Mesenchymal stem cell (in vitro differentiated cells and primary cell): ENCODE measurements at regions not wholly inside any gene's neighbourhood (a gene's known extent, or its start where the extent isn't known, plus 50 kb on each side); places are given as distances from the start of the nearest gene placed in this dataset.

Source experiments
- DNase-seq: peaks from one replicate; pipeline ENCODE4 v3.0.0-alpha.2; 2013
- H2AFZ ChIP-seq: one replicate; pipeline ENCODE4 v1.6.1; 2013; ENCODE audit warnings: low read depth, mild to moderate bottlenecking, control low read depth, inconsistent platforms, low read length, moderate library complexity
- H2AK5ac ChIP-seq: 2 replicates; pipeline ENCODE4 v1.6.1; 2013; ENCODE audit warnings: low read length, moderate library complexity, mild to moderate bottlenecking, inconsistent platforms; ENCODE audit not compliant: severe bottlenecking
- H2BK120ac ChIP-seq: one replicate; pipeline ENCODE4 v1.6.1; 2013; ENCODE audit warnings: low read depth, mild to moderate bottlenecking, inconsistent platforms, low read length, moderate library complexity
- H2BK12ac ChIP-seq, 2 experiments: one replicate each; pipeline ENCODE4 v1.6.1; 2013; ENCODE audit warnings: inconsistent platforms in 2 of 2, low read length in 2 of 2, mild to moderate bottlenecking in 2 of 2, moderate library complexity in 2 of 2, control low read depth in 1 of 2
- H2BK15ac ChIP-seq: one replicate; pipeline ENCODE4 v1.6.1; 2013; ENCODE audit warnings: mild to moderate bottlenecking, low read depth, inconsistent platforms; ENCODE audit not compliant: poor library complexity, severe bottlenecking
- H2BK5ac ChIP-seq: 2 replicates; pipeline ENCODE4 v1.6.1; 2013; ENCODE audit warnings: low read depth, mild to moderate bottlenecking, low read length, control low read depth, inconsistent platforms; ENCODE audit not compliant: poor library complexity, severe bottlenecking
- H3K14ac ChIP-seq, 2 experiments: one replicate each; pipeline ENCODE4 v1.6.1; 2013; ENCODE audit warnings: inconsistent platforms in 2 of 2, low read length in 2 of 2, control low read depth in 1 of 2, mild to moderate bottlenecking in 1 of 2, moderate library complexity in 1 of 2
- H3K18ac ChIP-seq, 2 experiments: one replicate each; pipeline ENCODE4 v1.6.1; 2013; ENCODE audit warnings: inconsistent platforms in 2 of 2, low read length in 2 of 2, control low read depth in 1 of 2, low read depth in 1 of 2, mild to moderate bottlenecking in 1 of 2
- H3K23ac ChIP-seq, 2 experiments: one replicate each; pipeline ENCODE4 v1.6.1; 2013; ENCODE audit warnings: inconsistent platforms in 2 of 2, low read length in 2 of 2, mild to moderate bottlenecking in 2 of 2, moderate library complexity in 2 of 2, control low read depth in 1 of 2
- H3K27ac ChIP-seq: 2 replicates; pipeline ENCODE4 v1.5.1; 2013; ENCODE audit warnings: mild to moderate bottlenecking, moderate library complexity, low read length, control low read depth, inconsistent platforms; ENCODE audit not compliant: poor library complexity, severe bottlenecking
- H3K27me3 ChIP-seq, 2 experiments: 2 replicates each; pipeline versions ENCODE4 v1.6.1 to v1.7.0; 2013; ENCODE audit warnings: low read length in 2 of 2, mild to moderate bottlenecking in 2 of 2, moderate library complexity in 2 of 2, control low read depth in 1 of 2, inconsistent platforms in 1 of 2; ENCODE audit not compliant: control insufficient read depth in 1 of 2, insufficient read depth in 1 of 2
- H3K36me3 ChIP-seq, 2 experiments: 2 replicates each; pipeline versions ENCODE4 v1.6.1 to v1.7.0; 2013; ENCODE audit warnings: low read length in 2 of 2, control low read depth in 1 of 2, inconsistent platforms in 1 of 2, low read depth in 1 of 2, mild to moderate bottlenecking in 1 of 2; ENCODE audit not compliant: insufficient read depth in 2 of 2, control insufficient read depth in 1 of 2
- H3K4ac ChIP-seq, 2 experiments: one replicate each; pipeline ENCODE4 v1.6.1; 2013; ENCODE audit warnings: inconsistent platforms in 2 of 2, low read length in 2 of 2, mild to moderate bottlenecking in 2 of 2, moderate library complexity in 2 of 2, control low read depth in 1 of 2, low read depth in 1 of 2
- H3K4me1 ChIP-seq: 2 replicates; pipeline ENCODE4 v1.6.1; 2013; ENCODE audit warnings: low read depth, low read length, control low read depth; ENCODE audit not compliant: control insufficient read depth, insufficient read depth
- H3K4me2 ChIP-seq: 2 replicates; pipeline ENCODE4 v1.6.1; 2013; ENCODE audit warnings: low read length, mild to moderate bottlenecking, inconsistent platforms; ENCODE audit not compliant: poor library complexity, severe bottlenecking
- H3K4me3 ChIP-seq, 2 experiments: 2 replicates each; pipeline versions ENCODE4 v1.5.1 to v1.7.0; 2013; ENCODE audit warnings: low read length in 2 of 2, mild to moderate bottlenecking in 2 of 2, control low read depth in 1 of 2, low read depth in 1 of 2; ENCODE audit not compliant: insufficient read depth in 1 of 2
- H3K79me1 ChIP-seq: replicated peaks from 2 replicates; pipeline ENCODE4 v1.6.1; 2013; ENCODE audit warnings: mild to moderate bottlenecking, control low read depth, low read length, inconsistent platforms; ENCODE audit not compliant: poor library complexity, severe bottlenecking
- H3K9ac ChIP-seq: 2 replicates; pipeline ENCODE4 v1.7.0; 2013; ENCODE audit warnings: mild to moderate bottlenecking, low read length, moderate library complexity
- H3K9me3 ChIP-seq: 2 replicates; pipeline ENCODE4 v1.7.0; 2013; ENCODE audit warnings: mild to moderate bottlenecking, low read length; ENCODE audit not compliant: control insufficient read depth
- H4K8ac ChIP-seq: one replicate; pipeline ENCODE4 v1.6.1; 2013; ENCODE audit warnings: inconsistent platforms, mild to moderate bottlenecking, low read length, moderate library complexity
- H4K91ac ChIP-seq: one replicate; pipeline ENCODE4 v1.6.1; 2013; ENCODE audit warnings: mild to moderate bottlenecking, low read length, inconsistent platforms
- WGBS: methylation state at CpG from one replicate; pipeline ENCODE4 v1.1.7; 2013; ENCODE audit warnings: mixed read lengths; 5-methylcytosine and 5-hydroxymethylcytosine counted together

DNA sequence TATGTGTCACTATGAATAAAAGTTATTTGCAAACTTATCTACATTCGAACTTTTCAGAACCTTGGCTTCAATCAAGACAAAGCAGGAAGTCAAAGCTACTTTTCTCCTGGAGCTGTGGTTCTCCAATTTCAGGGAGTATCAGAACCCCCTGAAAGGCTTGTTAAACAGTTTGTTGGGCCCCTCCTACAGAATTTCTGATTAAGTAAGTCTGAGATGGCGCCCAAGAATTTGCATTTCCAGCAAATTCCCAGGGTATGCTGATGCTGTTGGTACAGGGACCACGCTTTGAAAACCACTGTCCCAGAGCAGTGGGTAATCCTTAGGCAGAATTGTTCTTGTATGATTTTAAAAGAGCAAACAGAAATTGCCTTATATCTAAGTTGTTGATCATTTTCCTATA lies 189.9 kb upstream of the KCNG1 start:
- Histone ChIP-seq H2BK120ac (no peak overlapping the region), H3K4me1 (no peaks in the 10 kb centered on the region), H3K23ac (no peak overlapping the region), H3K4ac (no peak overlapping the region), H2AK5ac (no peak overlapping the region), H2BK12ac (no peak overlapping the region), H4K8ac (no peak overlapping the region), H3K27ac (no peak overlapping the region), H3K9me3 (peaks cover 13% of the 10 kb centered on the region), H3K4me3 (no peak overlapping the region), H4K91ac (no peak overlapping the region), H3K36me3 (no peaks in the 10 kb centered on the region), H3K9ac (no peak overlapping the region), H2AFZ (no peak overlapping the region), H2BK15ac (no peak overlapping the region), H3K79me1 (no peaks in the 10 kb centered on the region), H3K18ac (no peak overlapping the region), H3K4me2 (no peak overlapping the region), H3K14ac (no peak overlapping the region), H3K27me3 (peaks cover 53 to 76% of the 10 kb centered on the region in 2 experiments), H2BK5ac (no peak overlapping the region)
- no peak for DNase-seq
- 84% methylated on average over 3 of the region's 3 CpGs for WGBS

DNA sequence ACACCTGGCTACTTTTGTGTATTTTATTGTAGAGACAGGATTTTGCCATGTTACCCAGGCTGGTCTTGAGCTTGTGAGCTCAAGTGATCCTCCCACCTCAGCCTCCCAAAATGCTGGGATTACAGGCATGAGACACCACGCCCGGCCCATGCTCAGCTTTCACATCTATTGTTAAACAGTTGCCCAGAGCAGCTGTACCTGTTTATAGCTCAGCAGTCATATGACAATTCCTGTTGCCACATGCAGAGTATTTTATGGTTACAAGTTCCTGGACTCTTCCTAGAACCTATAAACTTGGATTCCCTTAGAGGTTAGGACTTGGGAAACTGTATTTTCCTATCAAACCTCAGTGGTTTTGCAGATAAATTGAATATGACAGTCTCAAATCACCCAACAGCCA lies 188.3 kb upstream of the KCNG1 start:
- H2BK120ac ChIP-seq, result no peak overlapping the region
- no peak overlapping the region for H3K18ac ChIP-seq
- H2BK12ac ChIP-seq, result no peak overlapping the region

DNA sequence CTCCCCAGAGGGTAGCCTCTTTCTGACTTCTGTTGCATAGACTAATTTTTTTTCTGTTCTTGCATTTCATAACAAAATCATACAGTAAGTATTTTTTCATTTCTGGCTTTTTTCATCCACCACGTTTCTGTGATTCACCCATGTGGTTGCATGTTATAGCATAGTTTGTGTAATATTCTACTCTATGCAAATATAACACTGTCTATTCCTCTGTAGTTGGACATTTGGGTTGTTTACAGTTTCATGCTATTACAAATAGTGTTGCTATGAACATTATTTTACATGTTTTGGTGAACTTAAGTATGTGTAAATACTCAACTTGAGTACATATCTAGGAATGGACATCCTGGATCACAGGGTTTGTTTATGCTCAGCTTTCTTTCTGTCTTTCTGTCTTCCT lies 187.2 kb upstream of the KCNG1 start:
- Histone ChIP-seq H2AK5ac (no peak overlapping the region), H3K9ac (no peak overlapping the region), H2BK120ac (no peak overlapping the region), H4K91ac (no peak overlapping the region), H2AFZ (no peak overlapping the region), H3K79me1 (no peaks in the 10 kb centered on the region), H3K4me1 (no peaks in the 10 kb centered on the region), H3K9me3 (no peaks in the 10 kb centered on the region), H3K4me3 (no peak overlapping the region), H3K23ac (no peak overlapping the region), H4K8ac (no peak overlapping the region), H3K4ac (no peak overlapping the region), H2BK5ac (no peak overlapping the region), H3K36me3 (no peaks in the 10 kb centered on the region), H3K18ac (no peak overlapping the region), H2BK15ac (no peak overlapping the region), H3K27ac (no peak overlapping the region), H2BK12ac (no peak overlapping the region), H3K27me3 (peaks cover 42 to 54% of the 10 kb centered on the region in 2 experiments), H3K4me2 (no peak overlapping the region), H3K14ac (no peak overlapping the region)
- WGBS, result no CpG with 5 or more reads among the region's 1 CpG
- peak; percentile 46 for DNase-seq

More for the DNA sequence above, 188.3 kb upstream of the KCNG1 start:
- H3K36me3 ChIP-seq, result no peaks in the 10 kb centered on the region
- no peak overlapping the region for H3K23ac ChIP-seq
- no peak overlapping the region for H3K9ac ChIP-seq
- H3K4me3 ChIP-seq, result no peak overlapping the region
- DNase-seq, result no peak
- no peak overlapping the region for H2BK5ac ChIP-seq
- H3K4ac ChIP-seq, result no peak overlapping the region
- H3K27ac ChIP-seq, result no peak overlapping the region
- H3K79me1 ChIP-seq, result no peaks in the 10 kb centered on the region
- 92% methylated on average over 2 of the region's 2 CpGs for WGBS
- H3K4me1 ChIP-seq, result no peaks in the 10 kb centered on the region
- no peak overlapping the region for H4K91ac ChIP-seq
- H3K4me2 ChIP-seq, result no peak overlapping the region
- H3K14ac ChIP-seq, result no peak overlapping the region
- peaks cover 45 to 63% of the 10 kb centered on the region in 2 experiments for H3K27me3 ChIP-seq
- H4K8ac ChIP-seq, result no peak overlapping the region
- H3K9me3 ChIP-seq, result no peaks in the 10 kb centered on the region
- H2AK5ac ChIP-seq, result no peak overlapping the region
- no peak overlapping the region for H2BK15ac ChIP-seq
- no peak overlapping the region for H2AFZ ChIP-seq

DNA sequence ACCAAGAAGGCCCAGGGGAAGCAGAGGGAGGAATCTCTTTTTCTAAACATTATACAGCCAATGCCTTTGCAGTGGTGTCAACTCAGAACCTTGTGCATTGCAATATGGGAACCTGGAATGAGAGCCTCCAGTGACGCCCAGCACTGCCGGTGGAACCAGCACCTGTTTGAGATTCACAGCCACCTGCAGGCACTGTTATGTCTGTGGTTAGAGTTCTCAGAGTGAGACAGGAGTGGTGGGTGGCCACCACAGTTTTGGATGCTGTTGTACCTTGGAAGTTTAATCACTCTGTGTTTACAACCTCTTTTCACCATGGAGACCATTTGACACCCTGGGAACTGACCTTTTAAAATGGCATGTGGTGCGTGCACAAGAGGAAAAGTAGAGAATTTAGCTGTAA lies 185.3 kb upstream of the KCNG1 start:
- Histone ChIP-seq H3K27ac (no peak overlapping the region), H3K4me1 (no peaks in the 10 kb centered on the region), H3K14ac (no peak overlapping the region), H3K4ac (no peak overlapping the region), H4K91ac (no peak overlapping the region), H2AFZ (no peak overlapping the region), H3K4me2 (no peak overlapping the region), H3K36me3 (no peaks in the 10 kb centered on the region), H3K23ac (no peak overlapping the region), H2BK120ac (no peak overlapping the region), H3K9me3 (no peaks in the 10 kb centered on the region), H2BK12ac (no peak overlapping the region), H2BK5ac (no peak overlapping the region), H2AK5ac (no peak overlapping the region), H3K79me1 (no peaks in the 10 kb centered on the region), H3K4me3 (no peak overlapping the region), H2BK15ac (no peak overlapping the region), H3K27me3 (peaks cover 38 to 52% of the 10 kb centered on the region in 2 experiments), H3K18ac (no peak overlapping the region), H4K8ac (no peak overlapping the region), H3K9ac (no peak overlapping the region)
- 94% methylated on average over 3 of the region's 3 CpGs for WGBS
- no peak for DNase-seq
